ENCODE measurements at regions not wholly inside any gene's neighbourhood (a gene's known extent, or its start where the extent isn't known, plus 50 kb on each side); places are given as distances from the start of the nearest gene placed in this dataset.
"Not testable (repeated sequence)": the region's sequence is repeated elsewhere in the genome, so short reads cannot be mapped to it uniquely, and the experiment has no call there.

DNA sequence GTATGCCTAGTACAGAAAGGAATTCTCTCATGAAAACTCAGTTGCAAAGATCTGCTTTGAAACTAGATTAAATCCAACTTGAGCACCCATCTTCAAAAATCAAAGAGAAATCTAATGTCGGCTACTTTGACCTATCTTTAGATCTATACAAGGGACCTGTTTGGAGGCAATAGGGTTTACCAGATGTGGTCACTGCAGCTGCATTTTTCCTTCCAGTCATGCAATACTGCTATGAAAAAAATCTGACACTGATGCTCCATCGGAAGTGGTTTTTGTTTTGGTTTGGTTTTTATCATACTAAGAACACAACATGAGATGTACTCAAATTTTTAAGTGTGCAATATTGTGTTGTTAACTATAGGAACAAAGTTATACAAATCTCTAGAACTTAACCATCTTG is 169.5 kb downstream of the BCHE start:
- Histone ChIP-seq H3K27me3 (ENCODE audit: control insufficient read depth in 1 of 2, insufficient read depth in 2 of 2, low read length in 1 of 2) (no peaks in the 10 kb centered on the region), H3K4me1 (ENCODE audit: control insufficient read depth in 1 of 2, insufficient read depth in 2 of 2, low read length in 2 of 2) (no peaks in the 10 kb centered on the region), H3K36me3 (ENCODE audit: control insufficient read depth in 1 of 2, insufficient read depth in 2 of 2, low read length in 1 of 2) (no peaks in the 10 kb centered on the region), H3K9me3 (ENCODE audit: control insufficient read depth, low read length) (no peaks in the 10 kb centered on the region), H3K27ac (ENCODE audit: low read depth in 1 of 2, low read length in 2 of 2) (no peak overlapping the region), H3K4me3 (ENCODE audit: low read length in 2 of 2) (no peak overlapping the region)
- ATAC-seq (ENCODE audit: low FRiP score) (no peak), DNase-seq (no peak)
- intact Hi-C loops (cut with DNase I): no loop called here
- 95 to 97% methylated on average over 2 of the region's 2 CpGs for WGBS, 2 donors

- Histone ChIP-seq H3K27me3 (ENCODE audit: control insufficient read depth in 1 of 2, insufficient read depth in 2 of 2, low read length in 1 of 2) (no peaks in the 10 kb centered on the region), H3K9me3 (ENCODE audit: control insufficient read depth, low read length) (no peaks in the 10 kb centered on the region), H3K36me3 (ENCODE audit: control insufficient read depth in 1 of 2, insufficient read depth in 2 of 2, low read length in 1 of 2) (no peaks in the 10 kb centered on the region), H3K4me3 (ENCODE audit: low read length in 2 of 2) (no peak overlapping the region), H3K4me1 (ENCODE audit: control insufficient read depth in 1 of 2, insufficient read depth in 2 of 2, low read length in 2 of 2) (no peaks in the 10 kb centered on the region), H3K27ac (ENCODE audit: low read depth in 1 of 2, low read length in 2 of 2) (no peak overlapping the region)
- ATAC-seq (ENCODE audit: low FRiP score) (no peak), DNase-seq (no peak)
- 88 to 89% methylated on average over 2 of the region's 2 CpGs for WGBS, 2 donors
- intact Hi-C loops (cut with DNase I): no loop called here
These were observed 179.2 kb downstream of the BCHE start for GRCh38 chr3:165658027-165658426.

DNA sequence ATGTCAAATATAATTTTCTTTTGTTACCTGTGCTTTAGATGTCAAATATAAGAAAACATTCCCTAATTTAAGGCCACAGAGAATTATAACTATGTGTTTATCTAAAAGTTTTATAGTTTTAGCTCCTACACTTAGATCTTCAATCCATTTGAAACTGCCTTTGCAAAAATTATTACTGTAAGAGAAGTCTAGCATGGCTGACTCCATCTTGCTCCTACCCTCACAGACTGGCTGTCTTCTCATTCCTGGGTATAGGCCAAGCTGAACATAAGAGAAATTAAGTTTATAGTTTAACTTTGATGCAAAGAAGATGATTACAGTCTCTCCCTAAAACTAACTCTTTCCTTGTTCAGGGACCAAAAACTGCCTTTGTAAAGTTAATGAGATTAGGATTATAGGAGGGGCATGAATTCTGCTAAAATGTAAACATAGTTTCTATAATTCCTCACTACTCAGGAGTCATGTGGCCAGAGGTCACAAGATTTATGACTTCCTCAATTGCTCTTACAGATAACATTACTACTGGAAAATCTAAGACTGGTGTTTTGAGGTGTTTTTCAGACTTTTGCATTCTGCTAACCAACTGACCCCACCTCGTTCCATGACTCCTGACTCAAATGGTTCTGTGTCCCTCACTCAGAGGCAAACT is 184.0 kb downstream of the BCHE start:
- ATAC-seq (ENCODE audit: low FRiP score): no peak
- 80 to 83% methylated on average over 1 of the region's 1 CpG for WGBS, 2 donors
- intact Hi-C loops (cut with DNase I): no loop called here
- no peak overlapping the region for H3K27ac ChIP-seq (ENCODE audit: low read depth in 1 of 2, low read length in 2 of 2)
- no peaks in the 10 kb centered on the region for H3K4me1 ChIP-seq (ENCODE audit: control insufficient read depth in 1 of 2, insufficient read depth in 2 of 2, low read length in 2 of 2)
- H3K27me3 ChIP-seq (ENCODE audit: control insufficient read depth in 1 of 2, insufficient read depth in 2 of 2, low read length in 1 of 2): no peaks in the 10 kb centered on the region
- H3K36me3 ChIP-seq (ENCODE audit: control insufficient read depth in 1 of 2, insufficient read depth in 2 of 2, low read length in 1 of 2): no peaks in the 10 kb centered on the region
- no peak overlapping the region for H3K4me3 ChIP-seq (ENCODE audit: low read length in 2 of 2)
- no peaks in the 10 kb centered on the region for H3K9me3 ChIP-seq (ENCODE audit: control insufficient read depth, low read length)
- no peak for DNase-seq

DNA sequence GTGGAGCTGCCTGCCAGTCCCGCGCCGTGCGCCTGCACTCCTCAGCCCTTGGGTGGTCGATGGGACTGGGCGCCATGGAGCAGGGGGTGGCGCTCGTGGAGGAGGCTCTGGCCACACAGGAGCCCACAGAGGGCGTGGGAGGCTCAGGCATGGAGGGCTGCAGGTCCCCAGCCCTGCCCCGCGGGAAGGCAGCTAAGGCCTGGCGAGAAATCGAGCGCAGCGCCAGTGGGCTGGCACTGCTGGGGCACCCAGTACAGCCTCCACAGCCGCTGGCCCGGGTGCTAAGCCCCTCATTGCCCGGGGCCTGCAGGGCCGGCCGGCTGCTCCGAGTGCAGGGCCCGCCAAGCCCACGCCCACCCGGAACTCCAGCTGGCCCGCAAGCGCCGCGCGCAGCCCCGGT is 187.9 kb downstream of the BCHE start:
- H3K36me3 ChIP-seq (ENCODE audit: control insufficient read depth in 1 of 2, insufficient read depth in 2 of 2, low read length in 1 of 2); H3K27ac ChIP-seq (ENCODE audit: low read depth in 1 of 2, low read length in 2 of 2); intact Hi-C loops (cut with DNase I); DNase-seq; H3K4me1 ChIP-seq (ENCODE audit: control insufficient read depth in 1 of 2, insufficient read depth in 2 of 2, low read length in 2 of 2); H3K4me3 ChIP-seq (ENCODE audit: low read length in 2 of 2); ATAC-seq (ENCODE audit: low FRiP score); H3K9me3 ChIP-seq (ENCODE audit: control insufficient read depth, low read length); H3K27me3 ChIP-seq (ENCODE audit: control insufficient read depth in 1 of 2, insufficient read depth in 2 of 2, low read length in 1 of 2): not testable (repeated sequence)
- 96 to 97% methylated on average over 29 to 30 of the region's 30 CpGs for WGBS, 2 donors

DNA sequence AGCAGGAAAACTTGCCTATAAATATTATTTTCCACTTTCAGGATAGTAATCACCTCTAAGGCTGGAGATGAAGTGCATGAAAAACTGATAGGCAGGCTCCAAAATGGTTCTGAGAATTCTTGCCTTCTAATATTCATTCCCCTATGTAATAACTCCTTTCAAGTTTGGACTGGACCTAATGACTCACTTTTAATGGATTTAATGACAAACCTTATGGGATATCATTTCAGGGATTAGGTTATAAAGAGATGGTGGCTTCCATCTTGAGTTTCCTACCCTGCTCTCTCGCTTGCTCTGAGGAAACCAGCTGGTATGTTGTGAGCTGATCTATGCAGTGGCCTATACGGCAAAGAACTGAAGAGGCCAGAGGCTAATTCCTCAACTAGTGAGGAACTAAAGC is 192.0 kb downstream of the BCHE start:
- no peaks in the 10 kb centered on the region for H3K9me3 ChIP-seq (ENCODE audit: control insufficient read depth, low read length)

DNA sequence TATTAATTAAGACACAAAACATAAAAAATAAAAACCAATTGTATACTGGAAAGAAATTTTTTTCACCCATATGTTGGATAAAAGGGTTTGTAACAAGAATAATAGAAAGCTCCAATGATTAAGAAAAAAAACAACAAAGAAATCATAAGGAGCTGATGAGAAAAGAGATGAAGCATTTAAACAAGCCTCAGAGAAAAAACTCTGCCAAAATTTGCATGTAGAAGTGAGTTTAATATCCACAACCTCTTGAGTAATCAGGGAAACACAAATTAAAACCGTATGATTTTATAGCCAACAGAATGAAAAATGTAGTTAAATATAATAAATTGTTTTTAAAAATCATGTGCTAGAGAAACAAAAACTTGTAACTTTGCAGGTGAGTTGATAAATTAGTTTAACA is 192.9 kb downstream of the BCHE start:
- DNase-seq: no peak
- no peak overlapping the region for H3K4me3 ChIP-seq (ENCODE audit: low read length in 2 of 2)
- H3K9me3 ChIP-seq (ENCODE audit: control insufficient read depth, low read length): no peaks in the 10 kb centered on the region
- H3K27ac ChIP-seq (ENCODE audit: low read depth in 1 of 2, low read length in 2 of 2): no peak overlapping the region
- no peaks in the 10 kb centered on the region for H3K36me3 ChIP-seq (ENCODE audit: control insufficient read depth in 1 of 2, insufficient read depth in 2 of 2, low read length in 1 of 2)
- intact Hi-C loops (cut with DNase I): no loop called here
- H3K27me3 ChIP-seq (ENCODE audit: control insufficient read depth in 1 of 2, insufficient read depth in 2 of 2, low read length in 1 of 2): no peaks in the 10 kb centered on the region
- H3K4me1 ChIP-seq (ENCODE audit: control insufficient read depth in 1 of 2, insufficient read depth in 2 of 2, low read length in 2 of 2): no peaks in the 10 kb centered on the region
- no peak for ATAC-seq (ENCODE audit: low FRiP score)
- WGBS, 2 donors: 80 to 87% methylated on average over 1 of the region's 1 CpG

More for the DNA sequence above, 192.0 kb downstream of the BCHE start:
- no peak overlapping the region for H3K27ac ChIP-seq (ENCODE audit: low read depth in 1 of 2, low read length in 2 of 2)
- WGBS, 2 donors: 94 to 97% methylated on average over 2 of the region's 2 CpGs
- ATAC-seq (ENCODE audit: low FRiP score): no peak
- intact Hi-C loops (cut with DNase I): no loop called here
- no peak for DNase-seq
- H3K4me1 ChIP-seq (ENCODE audit: control insufficient read depth in 1 of 2, insufficient read depth in 2 of 2, low read length in 2 of 2): no peaks in the 10 kb centered on the region
- H3K4me3 ChIP-seq (ENCODE audit: low read length in 2 of 2): no peak overlapping the region
- H3K27me3 ChIP-seq (ENCODE audit: control insufficient read depth in 1 of 2, insufficient read depth in 2 of 2, low read length in 1 of 2): no peaks in the 10 kb centered on the region
- no peaks in the 10 kb centered on the region for H3K36me3 ChIP-seq (ENCODE audit: control insufficient read depth in 1 of 2, insufficient read depth in 2 of 2, low read length in 1 of 2)

GRCh38 chr3:165643425-165643824 is 193.8 kb downstream of the BCHE start:
- intact Hi-C loops (cut with DNase I): no loop called here
- 18 to 30% methylated on average over 2 of the region's 2 CpGs for WGBS, 2 donors
- Histone ChIP-seq H3K36me3 (ENCODE audit: control insufficient read depth in 1 of 2, insufficient read depth in 2 of 2, low read length in 1 of 2) (no peaks in the 10 kb centered on the region), H3K4me1 (ENCODE audit: control insufficient read depth in 1 of 2, insufficient read depth in 2 of 2, low read length in 2 of 2) (no peaks in the 10 kb centered on the region), H3K27ac (ENCODE audit: low read depth in 1 of 2, low read length in 2 of 2) (peak overlapping the region in 1 of 2 donors; percentile 40), H3K4me3 (ENCODE audit: low read length in 2 of 2) (no peak overlapping the region), H3K27me3 (ENCODE audit: control insufficient read depth in 1 of 2, insufficient read depth in 2 of 2, low read length in 1 of 2) (no peaks in the 10 kb centered on the region), H3K9me3 (ENCODE audit: control insufficient read depth, low read length) (no peaks in the 10 kb centered on the region)
- DNase-seq: no peak
- no peak for ATAC-seq (ENCODE audit: low FRiP score)

- Histone ChIP-seq H3K4me3 (ENCODE audit: low read length in 2 of 2) (no peak overlapping the region), H3K4me1 (ENCODE audit: control insufficient read depth in 1 of 2, insufficient read depth in 2 of 2, low read length in 2 of 2) (no peaks in the 10 kb centered on the region), H3K27me3 (ENCODE audit: control insufficient read depth in 1 of 2, insufficient read depth in 2 of 2, low read length in 1 of 2) (no peaks in the 10 kb centered on the region), H3K36me3 (ENCODE audit: control insufficient read depth in 1 of 2, insufficient read depth in 2 of 2, low read length in 1 of 2) (no peaks in the 10 kb centered on the region), H3K9me3 (ENCODE audit: control insufficient read depth, low read length) (no peaks in the 10 kb centered on the region), H3K27ac (ENCODE audit: low read depth in 1 of 2, low read length in 2 of 2) (peak overlapping the region in 1 of 2 donors; percentile 44)
- ATAC-seq (ENCODE audit: low FRiP score): peak; percentile 85
- 3 to 4% methylated on average over 4 of the region's 4 CpGs for WGBS, 2 donors
- intact Hi-C loops (cut with DNase I): no loop called here
- DNase-seq: peak in 1 of 2 donors; percentile 63
These were observed 194.3 kb downstream of the BCHE start for GRCh38 chr3:165642761-165643420.

DNA sequence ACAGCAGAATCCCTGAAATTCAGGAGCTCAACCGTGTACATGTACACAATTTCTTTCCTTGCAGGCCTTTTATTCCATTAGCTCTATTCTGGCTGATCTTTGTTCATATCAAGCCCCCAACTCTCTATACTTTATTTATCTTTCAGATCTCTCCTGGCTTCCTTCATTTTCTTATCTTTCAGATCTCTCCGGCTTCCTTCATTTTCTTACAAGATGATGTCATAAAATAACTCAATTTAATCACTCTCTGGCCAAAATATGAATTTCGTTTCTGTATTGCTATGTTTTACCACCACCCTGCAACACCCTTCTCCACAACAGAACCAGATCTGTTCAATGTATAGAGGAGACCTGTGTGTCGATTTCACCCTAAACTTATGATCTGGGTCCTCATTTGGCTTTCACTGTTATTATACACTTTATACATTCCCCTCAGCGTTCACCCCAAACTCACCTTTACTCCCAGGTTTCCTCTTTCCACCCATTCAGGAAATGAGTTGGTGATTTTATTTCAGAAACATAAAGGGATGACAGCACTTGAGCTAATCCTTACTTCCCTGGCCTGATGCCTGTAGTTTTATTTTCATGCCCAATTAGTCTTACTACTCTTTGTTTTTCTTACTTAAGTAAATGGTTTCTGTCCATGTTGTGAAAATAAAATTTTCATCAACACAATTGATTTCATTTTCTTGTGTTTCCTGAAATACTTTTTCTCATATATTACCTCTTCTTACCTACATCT is 195.5 kb downstream of the BCHE start:
- H3K9me3 ChIP-seq (ENCODE audit: control insufficient read depth, low read length): no peaks in the 10 kb centered on the region
- no peaks in the 10 kb centered on the region for H3K27me3 ChIP-seq (ENCODE audit: control insufficient read depth in 1 of 2, insufficient read depth in 2 of 2, low read length in 1 of 2)
- H3K4me3 ChIP-seq (ENCODE audit: low read length in 2 of 2): no peak overlapping the region
- WGBS, 2 donors: 65% methylated on average over 5 of the region's 5 CpGs
- H3K4me1 ChIP-seq (ENCODE audit: control insufficient read depth in 1 of 2, insufficient read depth in 2 of 2, low read length in 2 of 2): no peaks in the 10 kb centered on the region
- no peaks in the 10 kb centered on the region for H3K36me3 ChIP-seq (ENCODE audit: control insufficient read depth in 1 of 2, insufficient read depth in 2 of 2, low read length in 1 of 2)
- no peak overlapping the region for H3K27ac ChIP-seq (ENCODE audit: low read depth in 1 of 2, low read length in 2 of 2)
- DNase-seq (no peak), ATAC-seq (ENCODE audit: low FRiP score) (no peak)
- intact Hi-C loops (cut with DNase I): no loop called here

Measured in aorta (tissue), 5 donors.